Occipital lobe (tissue), 1 donor: ENCODE measurements at regions not wholly inside any gene's neighbourhood (a gene's known extent, or its start where the extent isn't known, plus 50 kb on each side); places are given as distances from the start of the nearest gene placed in this dataset.

Experiments
- DNase-seq: peaks from one replicate; lab custom pipeline; 2025; lab: John Stamatoyannopoulos, UW

- DNase-seq, result no peak
Measured at GRCh38 chr4:117796677-117797076, 237.6 kb upstream of the NDST3 start.

GRCh38 chr4:117800636-117801035, 233.7 kb upstream of the NDST3 start:
- DNase-seq, result no peak

- DNase-seq, result no peak
Measured at GRCh38 chr4:117801756-117802155, 232.5 kb upstream of the NDST3 start.

GRCh38 chr4:117811731-117812130, 222.6 kb upstream of the NDST3 start:
- DNase-seq, result no peak

GRCh38 chr4:117814277-117815246, 219.7 kb upstream of the NDST3 start:
- no peak for DNase-seq

- DNase-seq, result no peak
Measured at GRCh38 chr4:117817301-117817700, 217.0 kb upstream of the NDST3 start.

- DNase-seq, result no peak
Measured at GRCh38 chr4:117821834-117822233, 212.5 kb upstream of the NDST3 start.

- DNase-seq, result no peak
Measured at GRCh38 chr4:117823388-117823787, 210.9 kb upstream of the NDST3 start.

- DNase-seq, result no peak
Measured at GRCh38 chr4:117825600-117825999, 208.7 kb upstream of the NDST3 start.

GRCh38 chr4:117831060-117831683, 203.1 kb upstream of the NDST3 start:
- DNase-seq, result no peak

GRCh38 chr4:117835566-117835965, 198.7 kb upstream of the NDST3 start:
- DNase-seq, result no peak

GRCh38 chr4:117844594-117844993, 189.7 kb upstream of the NDST3 start:
- DNase-seq, result no peak

GRCh38 chr4:117845270-117845669, 189.0 kb upstream of the NDST3 start:
- no peak for DNase-seq

GRCh38 chr4:117847849-117848248, 186.4 kb upstream of the NDST3 start:
- DNase-seq, result no peak

- no peak for DNase-seq
Measured at GRCh38 chr4:117868201-117868600, 166.1 kb upstream of the NDST3 start.

GRCh38 chr4:117873779-117874178, 160.5 kb upstream of the NDST3 start:
- no peak for DNase-seq

- DNase-seq, result no peak
Measured at GRCh38 chr4:117874216-117874615, 160.1 kb upstream of the NDST3 start.

- DNase-seq, result no peak
Measured at GRCh38 chr4:117889978-117890377, 144.3 kb upstream of the NDST3 start.

- no peak for DNase-seq
Measured at GRCh38 chr4:117893207-117893606, 141.1 kb upstream of the NDST3 start.

GRCh38 chr4:117898496-117898895, 135.8 kb upstream of the NDST3 start:
- no peak for DNase-seq

GRCh38 chr4:117900832-117901231, 133.5 kb upstream of the NDST3 start:
- no peak for DNase-seq

- DNase-seq, result no peak
Measured at GRCh38 chr4:117907646-117908045, 126.6 kb upstream of the NDST3 start.
